Stimulated activated CD8-positive, alpha-beta memory T cell treated with anti-CD3 and anti-CD28 coated beads, Interleukin-2, amount 100 ng/mL, for 48 hours (primary cell): ENCODE measurements at regions not wholly inside any gene's neighbourhood (a gene's known extent, or its start where the extent isn't known, plus 50 kb on each side); places are given as distances from the start of the nearest gene placed in this dataset.
"Not testable (repeated sequence)": the region's sequence is repeated elsewhere in the genome, so short reads cannot be mapped to it uniquely, and the experiment has no call there.

Experiments
- DNase-seq, 2 donors: peaks; one replicate each; pipeline ENCODE4 v3.0.0-alpha.2; 2020; ENCODE audit warnings: low read depth in 2 of 2

DNA sequence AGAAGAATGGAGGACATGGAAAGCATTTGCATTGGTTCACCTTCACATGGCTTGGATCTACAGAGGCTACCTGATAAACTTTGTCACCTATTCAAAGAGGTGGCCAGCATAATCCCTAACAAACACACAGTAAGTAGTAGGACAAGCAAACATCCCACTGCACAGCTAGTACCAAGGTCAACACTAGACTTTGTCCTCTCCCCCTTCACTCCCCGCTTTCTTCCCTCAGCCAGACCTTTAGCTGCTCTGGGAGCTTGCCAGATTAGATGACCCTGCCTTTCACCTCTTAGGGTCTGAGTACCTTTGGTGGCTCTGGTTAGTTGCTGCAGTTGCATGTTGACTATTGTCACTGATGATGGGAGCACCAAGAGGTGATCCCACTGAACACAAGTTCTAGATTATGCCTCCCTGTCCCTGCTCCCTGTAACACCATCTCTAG is 211.3 kb downstream of the CCDC74A start:
- DNase-seq: not testable (repeated sequence)

GRCh38 chr2:131753640-131754561 is 226.2 kb downstream of the CCDC74A start:
- no peak for DNase-seq

GRCh38 chr2:131754929-131755720 is 227.4 kb downstream of the CCDC74A start:
- DNase-seq: no peak

DNA sequence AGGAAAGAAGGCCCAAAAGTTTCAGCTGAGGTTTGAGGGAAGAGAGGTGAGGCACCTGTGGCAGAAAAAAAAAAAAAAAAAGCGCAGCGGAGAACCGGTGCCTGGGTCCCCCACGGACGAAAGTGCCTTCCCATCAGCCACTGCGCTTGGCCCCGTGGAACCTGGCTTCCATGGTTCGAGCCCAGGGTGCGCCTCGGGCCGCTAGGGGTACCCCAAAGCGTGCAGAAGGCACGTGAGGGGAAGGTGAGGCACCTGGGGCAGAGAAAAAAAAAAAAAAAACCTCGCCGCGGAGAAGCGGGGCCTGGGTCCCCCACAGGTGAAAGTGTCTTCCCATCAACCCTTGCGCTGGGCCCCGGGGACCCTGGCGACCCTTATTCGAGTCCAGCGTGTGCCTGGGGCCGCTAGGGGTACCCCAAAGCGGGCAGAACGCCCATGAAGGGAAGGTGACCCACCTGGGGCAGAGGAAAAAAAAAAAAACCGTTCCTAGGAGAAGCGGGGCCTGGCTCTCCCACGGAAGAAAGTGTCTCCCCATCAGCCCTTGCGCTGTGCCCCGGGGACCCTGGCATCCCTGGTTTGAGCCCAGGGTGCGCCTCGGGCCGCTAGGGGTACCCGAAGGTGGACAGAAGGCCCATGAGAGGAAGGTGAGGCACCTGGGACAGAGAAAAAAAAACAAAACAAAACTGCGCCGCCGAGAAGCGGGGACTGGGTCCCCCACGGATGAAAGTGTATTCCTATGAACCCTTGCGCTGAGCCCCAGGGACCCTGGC is 228.6 kb downstream of the CCDC74A start:
- no peak for DNase-seq

DNA sequence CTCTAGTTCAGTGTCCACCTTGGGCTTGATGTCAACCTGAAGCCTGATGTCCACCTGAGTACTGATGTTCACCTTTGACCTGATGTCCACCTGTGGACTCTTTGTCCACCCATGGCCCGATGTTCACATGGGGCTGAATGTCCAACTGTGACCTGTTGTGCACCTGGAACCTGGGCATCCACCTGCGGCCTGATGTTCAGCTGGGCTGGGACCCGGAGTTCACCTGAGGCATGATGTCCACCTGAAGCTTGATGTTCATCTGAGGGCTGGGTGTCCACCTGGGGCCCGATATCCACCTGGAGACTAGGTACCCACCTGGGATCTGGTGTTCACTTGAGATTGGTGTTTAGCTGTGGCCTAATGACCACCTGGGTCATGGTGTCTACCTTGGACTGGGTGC is 231.3 kb downstream of the CCDC74A start:
- not testable (repeated sequence) for DNase-seq

GRCh38 chr2:131774955-131775555 is 247.4 kb downstream of the CCDC74A start:
- DNase-seq: not testable (repeated sequence)

- DNase-seq: not testable (repeated sequence)
Measured at GRCh38 chr2:131775903-131776506, 248.3 kb downstream of the CCDC74A start.

DNA sequence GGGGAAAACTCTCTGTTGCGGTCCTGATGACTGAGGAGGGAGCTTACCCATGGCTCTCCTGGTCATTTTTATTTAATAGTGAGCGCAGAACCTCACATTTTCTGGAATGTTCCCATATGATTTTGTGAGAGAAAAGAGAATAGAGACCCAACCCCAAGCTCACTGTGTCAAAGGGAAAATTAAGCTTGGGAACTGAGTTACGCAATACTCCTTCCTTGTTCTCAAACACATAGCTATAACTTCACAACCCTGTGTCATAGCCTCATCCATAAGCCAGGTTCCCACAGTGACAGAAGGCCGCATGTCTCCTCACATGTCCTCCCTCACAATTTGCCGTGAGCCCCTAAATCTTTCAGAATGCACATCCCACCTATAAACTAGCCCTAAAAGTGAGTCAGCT is 252.8 kb downstream of the CCDC74A start:
- not testable (repeated sequence) for DNase-seq

DNA sequence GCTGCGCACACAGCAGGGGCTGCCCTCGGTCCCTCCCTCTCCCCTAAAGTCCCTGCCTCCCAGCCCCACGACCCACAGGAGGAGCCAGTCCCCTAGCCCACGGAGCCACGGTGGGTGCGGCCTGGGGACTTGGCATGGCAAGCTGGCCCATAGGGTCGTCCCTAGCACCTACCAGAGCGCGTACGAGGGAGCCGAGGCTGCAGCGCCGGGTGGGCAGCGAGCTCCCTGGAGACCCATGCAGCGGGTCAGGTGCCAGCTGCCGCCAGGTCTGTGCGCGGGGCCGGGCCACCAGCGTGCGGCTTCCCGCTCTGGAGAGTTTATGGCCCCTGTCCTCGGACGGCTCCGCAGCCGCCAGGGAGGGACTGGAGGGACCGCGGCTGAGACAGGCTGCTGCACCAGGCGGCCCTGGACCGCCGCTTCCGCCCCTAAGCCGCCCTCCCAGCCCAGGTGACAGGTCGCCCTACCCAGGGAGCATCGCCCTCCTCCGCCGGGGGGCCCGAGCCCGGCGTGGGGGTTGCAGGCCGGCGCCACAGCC is 273.6 kb downstream of the CCDC74A start:
- DNase-seq: no peak

- DNase-seq: peak; percentile 63 to 70
Measured at GRCh38 chr2:131801745-131802350, 274.2 kb downstream of the CCDC74A start.

- DNase-seq: peak in 1 of 2 donors; percentile 20
Measured at GRCh38 chr2:131802351-131802836, 274.7 kb downstream of the CCDC74A start.

DNA sequence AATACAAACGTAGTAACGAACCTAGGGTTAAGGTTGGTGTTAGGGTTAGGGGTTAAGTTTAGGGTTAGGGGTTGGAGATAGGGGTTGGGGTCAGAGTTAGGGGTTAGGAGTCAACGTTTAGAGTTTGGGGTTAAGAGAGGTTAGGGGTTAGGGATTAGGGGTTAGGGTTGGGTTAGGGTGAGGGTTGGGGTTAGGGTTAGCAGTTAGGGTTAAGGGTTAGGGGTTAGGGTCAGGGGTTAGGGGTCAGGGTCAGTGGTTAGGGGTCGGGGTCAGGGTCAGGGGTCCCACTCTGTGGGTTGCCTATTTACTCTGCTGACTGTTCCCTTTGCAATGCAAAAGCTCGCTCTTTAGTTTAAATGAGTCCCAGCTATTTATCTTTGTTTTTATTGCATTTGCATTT is 275.5 kb downstream of the CCDC74A start:
- not testable (repeated sequence) for DNase-seq

- DNase-seq: not testable (repeated sequence)
Measured at GRCh38 chr2:131812605-131813004, 284.9 kb downstream of the CCDC74A start.

DNA sequence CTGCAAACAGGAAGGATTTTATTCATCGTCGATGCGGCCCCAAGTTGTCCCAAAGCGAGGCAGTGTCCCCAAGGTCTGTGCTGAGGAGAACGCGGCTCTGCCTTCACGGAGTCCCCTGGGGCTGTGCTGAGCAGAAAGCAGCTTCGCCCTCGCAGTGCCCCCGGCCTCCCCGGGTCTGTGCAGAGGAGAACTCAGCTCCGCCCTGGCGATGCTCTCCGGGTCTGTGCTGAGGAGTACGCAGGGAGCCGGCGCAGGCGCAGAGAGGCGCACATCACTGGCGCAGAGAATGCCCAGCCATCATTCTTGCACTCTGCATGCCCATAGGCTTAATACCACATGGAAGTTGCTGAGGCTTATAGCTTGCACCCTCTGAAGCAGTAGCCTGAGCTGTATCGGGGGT is 285.7 kb downstream of the CCDC74A start:
- DNase-seq: not testable (repeated sequence)

DNA sequence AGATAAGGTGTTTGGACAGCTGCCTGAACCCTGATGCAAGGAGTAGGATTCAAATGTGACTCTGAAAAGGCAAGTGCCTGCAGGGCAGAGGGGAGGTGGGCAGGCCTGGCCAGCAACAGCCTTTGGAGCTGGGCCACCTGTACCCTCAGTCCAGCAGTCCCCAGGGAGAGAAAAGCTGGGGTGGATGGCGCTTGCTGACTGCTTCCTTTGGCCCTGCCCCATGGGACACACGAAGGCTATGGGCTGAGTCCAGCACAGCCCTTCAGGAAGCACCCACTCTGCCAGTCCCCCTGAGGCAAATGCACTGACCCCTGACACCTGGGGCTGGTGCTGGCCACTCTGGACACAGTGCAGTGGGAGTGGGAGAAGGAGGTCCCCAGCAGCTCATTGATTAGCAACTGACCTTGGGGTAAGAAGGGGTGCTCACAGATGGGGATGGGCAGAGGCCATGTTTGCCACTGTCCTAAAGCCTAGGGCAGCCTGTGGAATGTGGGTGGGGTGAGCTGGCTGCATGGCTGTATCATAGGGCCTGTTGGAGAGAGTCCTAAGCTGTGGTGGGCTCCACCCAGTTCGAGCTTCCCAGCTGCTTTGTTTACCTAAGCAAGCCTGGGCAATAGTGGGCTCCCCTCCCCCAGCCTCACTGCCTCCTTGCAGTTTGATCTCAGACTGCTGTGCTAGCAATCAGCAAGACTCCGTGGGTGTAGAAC is 290.7 kb downstream of the CCDC74A start:
- not testable (repeated sequence) for DNase-seq

DNA sequence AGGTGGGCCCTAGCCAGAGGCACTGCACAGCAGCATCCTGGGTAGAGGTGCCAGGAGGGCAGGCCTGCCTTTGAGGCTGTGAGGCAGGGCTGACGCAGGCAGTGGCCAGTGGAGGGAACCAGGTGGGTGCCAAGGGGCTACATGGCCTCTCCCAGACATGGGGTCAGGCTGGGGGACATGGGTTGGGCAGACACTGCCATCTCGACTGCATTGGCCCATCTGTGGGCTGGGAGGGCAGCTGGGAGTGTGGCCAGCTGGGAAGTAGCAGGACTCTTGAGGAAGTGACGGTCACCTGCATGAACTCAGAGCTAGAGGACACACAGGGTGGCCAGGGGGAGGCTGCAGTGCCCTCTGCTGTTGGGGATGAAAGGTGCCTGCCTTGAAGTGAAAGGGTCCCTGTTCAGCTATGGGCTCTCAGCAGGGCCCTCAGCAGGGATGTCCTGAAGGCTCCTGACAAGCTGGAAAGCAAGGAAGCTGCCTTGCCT is 294.6 kb downstream of the CCDC74A start:
- DNase-seq: not testable (repeated sequence)

DNA sequence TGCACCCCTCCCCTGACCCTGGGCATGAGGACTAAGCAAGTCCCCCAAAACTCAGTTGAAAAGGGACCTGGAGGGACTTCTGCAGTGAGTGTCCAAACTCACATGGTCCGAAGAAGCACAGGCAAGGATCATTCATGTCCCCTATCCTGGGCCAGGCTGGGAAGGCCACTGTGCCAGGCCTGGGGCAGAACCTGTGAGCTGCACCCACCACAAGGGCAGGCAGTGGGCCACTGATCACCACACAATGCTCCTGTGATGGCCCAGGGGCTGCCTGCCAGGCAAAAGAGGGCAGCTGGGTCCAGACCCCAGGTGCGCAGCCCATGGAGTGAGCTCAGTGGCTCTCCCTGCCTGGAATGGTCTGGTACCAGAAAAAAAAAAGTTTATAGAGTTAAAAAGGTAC is 295.4 kb downstream of the CCDC74A start:
- not testable (repeated sequence) for DNase-seq

DNA sequence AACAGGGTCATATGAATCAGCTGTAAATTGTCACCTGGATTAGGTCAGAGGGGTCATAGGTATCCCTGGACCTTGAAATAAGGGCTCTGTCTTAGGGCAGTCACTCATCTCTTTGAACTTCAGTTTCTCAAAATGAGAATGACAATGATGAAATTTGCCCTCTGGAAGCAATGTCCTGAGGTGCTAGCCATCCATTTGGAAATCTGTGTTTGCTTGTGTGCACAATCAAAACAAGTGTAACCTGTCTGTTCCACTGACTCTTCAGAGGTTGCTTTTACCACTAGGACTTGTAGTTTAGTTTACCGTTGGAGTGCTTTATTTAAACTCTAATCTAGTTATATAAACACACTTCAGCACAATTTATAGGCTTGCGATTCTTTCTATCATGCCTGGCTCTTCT is 297.3 kb downstream of the CCDC74A start:
- not testable (repeated sequence) for DNase-seq

- no peak for DNase-seq
Measured at GRCh38 chr2:131827481-131828163, 299.9 kb downstream of the CCDC74A start.
